HG03196 (cell line): ENCODE measurements at regions not wholly inside any gene's neighbourhood (a gene's known extent, or its start where the extent isn't known, plus 50 kb on each side); places are given as distances from the start of the nearest gene placed in this dataset.
"Not testable (repeated sequence)": the region's sequence is repeated elsewhere in the genome, so short reads cannot be mapped to it uniquely, and the experiment has no call there.

Experiments used
- ATAC-seq: cut with Tn5 transposase; IDR thresholded peaks from one replicate; pipeline ENCODE4 v1.9.1; 2021; ENCODE audit not compliant: unreplicated experiment

DNA sequence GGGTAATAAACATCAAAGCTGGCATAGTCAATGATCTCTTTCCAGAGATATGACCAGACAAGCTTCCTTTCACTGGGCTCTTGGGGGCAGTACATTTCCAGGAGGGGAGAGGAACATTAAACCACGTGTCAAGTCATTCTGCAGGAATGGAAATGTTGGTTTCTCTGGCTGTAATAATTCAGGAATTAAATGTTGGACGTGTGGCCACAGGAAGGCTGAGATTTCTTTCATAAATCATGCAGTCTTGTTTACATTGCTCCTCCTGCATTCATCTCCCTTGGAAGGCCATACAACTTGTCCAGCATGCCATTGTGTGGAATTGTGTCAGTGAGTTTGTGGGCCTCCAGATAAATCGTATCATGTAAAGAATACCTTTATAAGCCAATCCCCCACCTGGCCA is 259.2 kb downstream of the ADGRL2 start:
- ATAC-seq = no peak

GRCh38 chr1:82057011-82057410 is 256.3 kb downstream of the ADGRL2 start:
- ATAC-seq = no peak

DNA sequence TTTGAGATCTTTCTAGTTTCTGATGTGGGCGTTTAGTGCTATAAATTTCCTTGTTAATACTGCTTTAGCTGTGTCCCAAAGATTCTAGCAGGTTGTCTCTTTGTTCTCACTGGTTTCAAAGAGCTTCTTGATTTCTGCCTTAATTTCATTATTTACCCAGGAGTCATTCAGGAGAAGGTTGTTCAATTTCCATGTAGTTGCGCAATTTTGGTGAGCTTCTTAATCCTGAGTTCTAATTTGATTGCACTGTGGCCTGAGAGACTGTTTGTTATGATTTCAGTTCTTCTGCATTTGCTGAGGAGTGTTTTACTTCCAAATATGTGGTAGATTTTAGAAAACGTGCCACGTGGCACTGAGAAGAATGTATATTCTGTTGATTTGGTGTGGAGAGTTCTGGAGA is 254.6 kb downstream of the ADGRL2 start:
- not testable (repeated sequence) for ATAC-seq

DNA sequence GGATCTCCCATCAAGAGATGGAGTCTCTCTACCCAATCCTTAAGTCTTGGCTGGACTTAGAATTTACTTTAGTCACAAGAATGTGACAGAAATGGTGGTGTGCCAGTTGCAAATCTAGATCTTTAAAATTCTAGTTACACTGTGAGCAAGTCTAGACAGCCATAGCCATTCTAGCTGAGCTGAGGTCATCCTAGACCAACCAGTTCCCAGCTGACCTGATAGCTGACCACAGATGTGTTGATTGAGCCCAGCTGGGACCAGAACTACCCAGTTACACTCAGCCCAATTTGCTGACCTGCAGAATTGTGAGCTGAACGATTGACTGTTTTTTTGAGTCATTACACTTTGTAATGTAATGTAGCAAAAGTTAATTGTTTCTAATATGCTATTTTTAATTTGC is 251.8 kb downstream of the ADGRL2 start:
- no peak for ATAC-seq

- no peak for ATAC-seq
Observed at GRCh38 chr1:82048596-82048995, 247.9 kb downstream of the ADGRL2 start.

- ATAC-seq = no peak
Observed at GRCh38 chr1:82045221-82045620, 244.5 kb downstream of the ADGRL2 start.

DNA sequence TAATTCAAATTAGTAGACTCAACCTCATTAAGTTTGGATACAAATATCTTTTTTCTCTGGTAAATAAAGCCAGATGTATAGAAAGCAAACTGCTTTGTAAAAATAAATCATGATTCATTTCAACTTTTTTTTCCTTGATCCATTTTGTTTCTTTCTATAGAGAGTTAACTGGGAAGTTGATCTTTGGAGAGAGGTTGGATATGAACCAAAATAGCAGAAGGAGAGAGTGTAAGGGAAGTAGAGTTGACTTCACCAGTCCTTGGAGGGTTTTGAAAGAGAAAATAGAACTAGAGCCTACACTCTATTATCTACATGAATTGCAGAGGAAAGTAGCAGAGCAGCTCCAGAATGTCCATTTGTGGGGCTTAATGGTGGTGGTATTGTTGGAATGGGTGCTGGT is 243.8 kb downstream of the ADGRL2 start:
- ATAC-seq = no peak

- no peak for ATAC-seq
Observed at GRCh38 chr1:82044111-82044510, 243.4 kb downstream of the ADGRL2 start.

- ATAC-seq = no peak
Observed at GRCh38 chr1:82042306-82043060, 241.7 kb downstream of the ADGRL2 start.
